Neural cell (in vitro differentiated cells): ENCODE measurements at regions not wholly inside any gene's neighbourhood (a gene's known extent, or its start where the extent isn't known, plus 50 kb on each side); places are given as distances from the start of the nearest gene placed in this dataset.

Source experiments
- H2AFZ ChIP-seq: fragments of 200-600, 300-800 bp; sonication (generic), shearing (Covaris generic); 2 replicates; pipeline ENCODE4 v1.6.0; 2014; ENCODE audit warnings: low read depth, mild to moderate bottlenecking, antibody characterized with exemption, low read length, moderate library complexity
- H3F3A ChIP-seq: fragments of 200-600 bp; shearing (Covaris generic); 2 replicates; pipeline ENCODE4 v1.6.1; 2016; ENCODE audit warnings: mild to moderate bottlenecking, moderate library complexity, mixed read lengths, antibody characterized with exemption, low read length; ENCODE audit not compliant: insufficient read depth, poor library complexity, severe bottlenecking
- H3K27ac ChIP-seq: fragments of 200-600, 300-800 bp; sonication (generic), shearing (Covaris generic); 2 replicates; pipeline ENCODE4 v1.5.1; 2014; ENCODE audit warnings: mild to moderate bottlenecking, low read length, moderate library complexity
- H3K27me3 ChIP-seq: fragments of 300-800, 200-600 bp; sonication (generic), shearing (Covaris generic); 2 replicates; pipeline ENCODE4 v1.6.0; 2014; ENCODE audit warnings: mild to moderate bottlenecking, low read depth, low read length, moderate library complexity; ENCODE audit not compliant: insufficient read depth
- H3K36me3 ChIP-seq: fragments of 300-800, 200-600 bp; sonication (generic), shearing (Covaris generic); 2 replicates; pipeline ENCODE4 v1.5.1; 2014; ENCODE audit warnings: mild to moderate bottlenecking, antibody characterized with exemption, low read length, moderate library complexity; ENCODE audit not compliant: insufficient read depth
- H3K4me2 ChIP-seq: fragments of 300-800, 200-600 bp; sonication (generic), shearing (Covaris generic); 2 replicates; pipeline ENCODE4 v1.6.0; 2014; ENCODE audit warnings: mild to moderate bottlenecking, low read length
- H3K4me3 ChIP-seq: fragments of 300-800, 200-600 bp; sonication (generic), shearing (Covaris generic); 2 replicates; pipeline ENCODE4 v1.5.1; 2014; ENCODE audit warnings: mild to moderate bottlenecking, low read length, moderate library complexity
- H3K79me2 ChIP-seq: fragments of 200-600 bp; shearing (Covaris generic); replicated peaks from 2 replicates; pipeline ENCODE4 v1.6.0; 2014; ENCODE audit warnings: mild to moderate bottlenecking, low read length, moderate library complexity; ENCODE audit not compliant: insufficient read depth
- H3K9ac ChIP-seq: fragments of 300-800, 200-600 bp; sonication (generic), shearing (Covaris generic); 2 replicates; pipeline ENCODE4 v1.6.1; 2016; ENCODE audit warnings: mild to moderate bottlenecking, low read length, mixed read lengths
- H3K9me2 ChIP-seq: fragments of 200-600 bp; shearing (Covaris generic); 2 replicates; pipeline ENCODE4 v1.6.1; 2016; ENCODE audit warnings: mild to moderate bottlenecking, low read length, mixed read lengths; ENCODE audit not compliant: insufficient read depth
- H3K9me3 ChIP-seq: fragments of 200-600, 300-800 bp; sonication (generic), shearing (Covaris generic); 2 replicates; pipeline ENCODE4 v1.6.1; 2016; ENCODE audit warnings: mild to moderate bottlenecking, mixed run types, low read length, moderate library complexity, mixed read lengths
- H4K20me1 ChIP-seq: fragments of 200-600 bp; shearing (Covaris generic); 2 replicates; pipeline ENCODE4 v1.6.1; 2016; ENCODE audit warnings: mild to moderate bottlenecking, mixed run types; ENCODE audit not compliant: insufficient read depth
- EP300 ChIP-seq: fragments of 450-650 bp; conservative IDR thresholded peaks from 2 replicates; pipeline ENCODE4 v1.6.1; 2014; ENCODE audit warnings: antibody characterized with exemption, mild to moderate bottlenecking, moderate library complexity; ENCODE audit not compliant: poor library complexity, severe bottlenecking
- EZH2 ChIP-seq: fragments of 200-600, 300-800 bp; shearing (Covaris generic), sonication (generic); IDR thresholded peaks from 2 replicates; pipeline ENCODE4 v1.6.1; 2014; ENCODE audit warnings: antibody characterized with exemption, low read length, borderline replicate concordance, mild to moderate bottlenecking; ENCODE audit not compliant: insufficient read depth, poor library complexity, severe bottlenecking
- MXI1 ChIP-seq: fragments of 450-650 bp; conservative IDR thresholded peaks from 2 replicates; pipeline ENCODE4 v1.6.1; 2014; ENCODE audit warnings: antibody characterized with exemption, mild to moderate bottlenecking; ENCODE audit not compliant: poor library complexity, severe bottlenecking
- POLR2AphosphoS5 ChIP-seq: IDR thresholded peaks from 2 replicates; pipeline ENCODE4 v1.6.1; 2012
- RAD21 ChIP-seq: fragments of 450-650 bp; conservative IDR thresholded peaks from 2 replicates; pipeline ENCODE4 v1.6.1; 2014; ENCODE audit warnings: antibody characterized with exemption, mild to moderate bottlenecking, moderate library complexity
- SMC3 ChIP-seq: fragments of 450-650 bp; conservative IDR thresholded peaks from 2 replicates; pipeline ENCODE4 v1.6.1; 2014; ENCODE audit warnings: antibody characterized with exemption, mild to moderate bottlenecking, moderate library complexity; ENCODE audit not compliant: poor library complexity
- TAF1 ChIP-seq: IDR thresholded peaks from 2 replicates; pipeline ENCODE4 v1.6.1; 2012; ENCODE audit warnings: low read depth
- TF ChIP-seq, protein P1 (sequence below): fragments of 450-650 bp; IDR thresholded peaks from 2 replicates; pipeline ENCODE4 v1.5.1; 2014; ENCODE audit warnings: antibody characterized with exemption, mild to moderate bottlenecking, moderate library complexity; ENCODE audit not compliant: poor library complexity, severe bottlenecking
- TF ChIP-seq, protein P2 (sequence below): IDR thresholded peaks from 2 replicates; pipeline ENCODE4 v1.6.1; 2012; ENCODE audit warnings: borderline replicate concordance

DNA sequence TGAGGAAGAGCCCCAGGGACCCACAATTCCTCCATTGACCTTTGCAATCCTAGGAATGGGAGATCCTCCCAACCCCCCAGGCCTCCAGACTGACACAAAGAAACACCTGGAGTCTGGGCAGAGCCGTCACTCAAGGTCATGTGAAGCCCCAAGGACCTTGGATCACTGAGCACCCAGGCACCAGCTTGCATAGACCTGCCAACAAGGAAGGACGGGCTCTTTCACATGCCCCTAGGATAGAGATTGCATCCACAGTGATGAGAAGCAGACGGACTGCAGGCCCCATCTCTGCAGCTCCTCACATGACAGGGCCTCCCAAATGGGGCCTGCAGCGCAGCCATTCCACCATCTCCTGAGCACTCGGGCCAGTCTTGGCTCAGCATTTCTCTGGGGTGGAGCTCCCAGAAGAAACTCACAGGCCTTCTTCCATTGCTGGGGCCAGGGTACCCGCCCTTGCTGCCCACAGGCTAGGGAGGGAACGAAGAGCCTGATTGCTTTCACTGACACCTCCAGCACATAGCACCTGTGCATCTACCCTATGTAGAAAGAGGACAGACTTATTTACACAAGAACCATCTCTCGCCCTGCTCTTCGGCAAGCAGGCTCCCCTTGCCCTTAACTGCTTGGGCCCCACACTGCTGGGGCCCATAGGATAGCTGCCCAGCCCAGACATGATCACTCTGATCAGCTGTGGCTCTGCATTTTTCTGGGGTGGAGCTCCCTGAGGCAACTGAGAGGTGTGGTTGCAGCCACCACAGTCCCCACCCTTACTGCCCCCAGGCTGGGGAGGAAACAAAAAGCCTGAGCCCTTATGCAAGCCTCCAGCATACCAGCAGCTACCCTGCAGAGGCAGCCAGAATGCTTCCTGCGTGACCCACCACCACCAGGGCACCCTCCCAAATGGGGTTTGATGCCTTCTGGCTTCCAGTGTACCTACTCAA is 185.7 kb upstream of the ZCCHC13 start:
- TF ChIP-seq MXI1: no peak
- TF ChIP-seq TAF1: no peak
- TF ChIP-seq EP300: no peak
- TF ChIP-seq, protein P1, sequence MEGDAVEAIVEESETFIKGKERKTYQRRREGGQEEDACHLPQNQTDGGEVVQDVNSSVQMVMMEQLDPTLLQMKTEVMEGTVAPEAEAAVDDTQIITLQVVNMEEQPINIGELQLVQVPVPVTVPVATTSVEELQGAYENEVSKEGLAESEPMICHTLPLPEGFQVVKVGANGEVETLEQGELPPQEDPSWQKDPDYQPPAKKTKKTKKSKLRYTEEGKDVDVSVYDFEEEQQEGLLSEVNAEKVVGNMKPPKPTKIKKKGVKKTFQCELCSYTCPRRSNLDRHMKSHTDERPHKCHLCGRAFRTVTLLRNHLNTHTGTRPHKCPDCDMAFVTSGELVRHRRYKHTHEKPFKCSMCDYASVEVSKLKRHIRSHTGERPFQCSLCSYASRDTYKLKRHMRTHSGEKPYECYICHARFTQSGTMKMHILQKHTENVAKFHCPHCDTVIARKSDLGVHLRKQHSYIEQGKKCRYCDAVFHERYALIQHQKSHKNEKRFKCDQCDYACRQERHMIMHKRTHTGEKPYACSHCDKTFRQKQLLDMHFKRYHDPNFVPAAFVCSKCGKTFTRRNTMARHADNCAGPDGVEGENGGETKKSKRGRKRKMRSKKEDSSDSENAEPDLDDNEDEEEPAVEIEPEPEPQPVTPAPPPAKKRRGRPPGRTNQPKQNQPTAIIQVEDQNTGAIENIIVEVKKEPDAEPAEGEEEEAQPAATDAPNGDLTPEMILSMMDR: no peak
- no peak for TF ChIP-seq SMC3
- TF ChIP-seq POLR2AphosphoS5: no peak
- TF ChIP-seq, protein P2, sequence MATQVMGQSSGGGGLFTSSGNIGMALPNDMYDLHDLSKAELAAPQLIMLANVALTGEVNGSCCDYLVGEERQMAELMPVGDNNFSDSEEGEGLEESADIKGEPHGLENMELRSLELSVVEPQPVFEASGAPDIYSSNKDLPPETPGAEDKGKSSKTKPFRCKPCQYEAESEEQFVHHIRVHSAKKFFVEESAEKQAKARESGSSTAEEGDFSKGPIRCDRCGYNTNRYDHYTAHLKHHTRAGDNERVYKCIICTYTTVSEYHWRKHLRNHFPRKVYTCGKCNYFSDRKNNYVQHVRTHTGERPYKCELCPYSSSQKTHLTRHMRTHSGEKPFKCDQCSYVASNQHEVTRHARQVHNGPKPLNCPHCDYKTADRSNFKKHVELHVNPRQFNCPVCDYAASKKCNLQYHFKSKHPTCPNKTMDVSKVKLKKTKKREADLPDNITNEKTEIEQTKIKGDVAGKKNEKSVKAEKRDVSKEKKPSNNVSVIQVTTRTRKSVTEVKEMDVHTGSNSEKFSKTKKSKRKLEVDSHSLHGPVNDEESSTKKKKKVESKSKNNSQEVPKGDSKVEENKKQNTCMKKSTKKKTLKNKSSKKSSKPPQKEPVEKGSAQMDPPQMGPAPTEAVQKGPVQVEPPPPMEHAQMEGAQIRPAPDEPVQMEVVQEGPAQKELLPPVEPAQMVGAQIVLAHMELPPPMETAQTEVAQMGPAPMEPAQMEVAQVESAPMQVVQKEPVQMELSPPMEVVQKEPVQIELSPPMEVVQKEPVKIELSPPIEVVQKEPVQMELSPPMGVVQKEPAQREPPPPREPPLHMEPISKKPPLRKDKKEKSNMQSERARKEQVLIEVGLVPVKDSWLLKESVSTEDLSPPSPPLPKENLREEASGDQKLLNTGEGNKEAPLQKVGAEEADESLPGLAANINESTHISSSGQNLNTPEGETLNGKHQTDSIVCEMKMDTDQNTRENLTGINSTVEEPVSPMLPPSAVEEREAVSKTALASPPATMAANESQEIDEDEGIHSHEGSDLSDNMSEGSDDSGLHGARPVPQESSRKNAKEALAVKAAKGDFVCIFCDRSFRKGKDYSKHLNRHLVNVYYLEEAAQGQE: no peak
- TF ChIP-seq EZH2: no peak
- TF ChIP-seq RAD21: no peak
- H3K4me3 ChIP-seq: no peak overlapping the region

DNA sequence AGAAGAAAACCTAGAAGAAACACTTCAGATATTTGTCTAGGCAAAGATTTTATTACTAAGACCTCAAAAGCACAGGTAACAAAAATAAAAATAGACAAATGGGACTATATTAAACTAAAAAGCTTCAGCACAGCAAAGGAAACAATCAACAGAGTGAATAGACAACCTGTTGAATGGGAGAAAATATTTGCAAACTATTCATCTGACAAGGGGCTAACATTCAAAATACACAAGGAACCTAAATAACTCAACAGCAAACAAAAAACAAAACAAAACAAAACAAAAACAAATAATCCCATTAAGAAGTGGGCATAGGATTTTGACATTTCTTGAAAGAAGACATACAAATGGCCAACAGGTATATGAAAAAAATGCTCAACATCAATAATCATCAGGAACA is 192.7 kb upstream of the ZCCHC13 start:
- H3K79me2 ChIP-seq: no peaks in the 10 kb centered on the region
- H3K9me2 ChIP-seq: no peaks in the 10 kb centered on the region
- H3K27me3 ChIP-seq: no peaks in the 10 kb centered on the region
- no peak overlapping the region for H3K4me3 ChIP-seq
- H3K4me2 ChIP-seq: no peak overlapping the region
- no peaks in the 10 kb centered on the region for H3K9me3 ChIP-seq
- no peak overlapping the region for H3K9ac ChIP-seq
- H4K20me1 ChIP-seq: no peaks in the 10 kb centered on the region
- H3K36me3 ChIP-seq: no peaks in the 10 kb centered on the region
- no peak overlapping the region for H2AFZ ChIP-seq
- no peaks in the 10 kb centered on the region for H3F3A ChIP-seq
- no peak overlapping the region for H3K27ac ChIP-seq
- TF ChIP-seq EZH2: no peak
- TF ChIP-seq MXI1: no peak
- no peak for TF ChIP-seq RAD21
- no peak for TF ChIP-seq POLR2AphosphoS5
- no peak for TF ChIP-seq SMC3
- TF ChIP-seq, protein P2: no peak
- TF ChIP-seq EP300: no peak
- no peak for TF ChIP-seq TAF1
- TF ChIP-seq, protein P1: no peak

More for the DNA sequence above, 185.7 kb upstream of the ZCCHC13 start:
- Histone ChIP-seq H3K36me3 (no peaks in the 10 kb centered on the region), H2AFZ (no peak overlapping the region), H3F3A (no peaks in the 10 kb centered on the region), H4K20me1 (no peaks in the 10 kb centered on the region), H3K9me3 (no peaks in the 10 kb centered on the region), H3K9me2 (no peaks in the 10 kb centered on the region), H3K4me2 (no peak overlapping the region), H3K27me3 (no peaks in the 10 kb centered on the region), H3K9ac (no peak overlapping the region), H3K79me2 (no peaks in the 10 kb centered on the region), H3K27ac (no peak overlapping the region)
